ENCODE measurements at regions not wholly inside any gene's neighbourhood (a gene's known extent, or its start where the extent isn't known, plus 50 kb on each side); places are given as distances from the start of the nearest gene placed in this dataset.

DNA sequence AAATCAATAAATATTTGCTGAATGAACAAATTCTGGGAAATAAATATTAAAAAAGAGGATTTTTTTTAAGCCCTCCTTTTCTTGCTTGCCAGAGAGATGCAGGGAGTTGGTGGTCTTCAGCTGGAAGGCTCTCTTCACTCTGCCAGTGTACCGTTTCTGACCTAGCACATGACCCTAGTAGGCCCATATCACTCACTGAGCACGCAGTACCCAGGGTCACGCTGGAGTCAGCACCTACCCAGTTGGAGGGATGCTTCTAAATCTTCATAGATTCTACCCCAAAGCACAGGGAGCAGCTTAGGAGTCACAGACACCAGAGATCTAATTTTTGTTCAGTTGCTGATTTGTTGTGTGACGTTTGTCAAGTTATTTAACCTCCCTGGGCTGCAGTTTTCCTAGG lies 195.4 kb upstream of the TBX3 start:
- Mint-ChIP-seq H3K36me3 (ENCODE audit: low read depth, unreplicated experiment) (no peaks in the 10 kb centered on the region), H3K27ac (ENCODE audit: unreplicated experiment) (no peak overlapping the region), H3K27me3 (ENCODE audit: unreplicated experiment) (peaks cover 5% of the 10 kb centered on the region), H3K4me3 (ENCODE audit: unreplicated experiment) (no peak overlapping the region), H3K9me3 (ENCODE audit: unreplicated experiment) (no peaks in the 10 kb centered on the region), H3K4me1 (ENCODE audit: unreplicated experiment) (no peaks in the 10 kb centered on the region)
- TF ChIP-seq, protein P1, sequence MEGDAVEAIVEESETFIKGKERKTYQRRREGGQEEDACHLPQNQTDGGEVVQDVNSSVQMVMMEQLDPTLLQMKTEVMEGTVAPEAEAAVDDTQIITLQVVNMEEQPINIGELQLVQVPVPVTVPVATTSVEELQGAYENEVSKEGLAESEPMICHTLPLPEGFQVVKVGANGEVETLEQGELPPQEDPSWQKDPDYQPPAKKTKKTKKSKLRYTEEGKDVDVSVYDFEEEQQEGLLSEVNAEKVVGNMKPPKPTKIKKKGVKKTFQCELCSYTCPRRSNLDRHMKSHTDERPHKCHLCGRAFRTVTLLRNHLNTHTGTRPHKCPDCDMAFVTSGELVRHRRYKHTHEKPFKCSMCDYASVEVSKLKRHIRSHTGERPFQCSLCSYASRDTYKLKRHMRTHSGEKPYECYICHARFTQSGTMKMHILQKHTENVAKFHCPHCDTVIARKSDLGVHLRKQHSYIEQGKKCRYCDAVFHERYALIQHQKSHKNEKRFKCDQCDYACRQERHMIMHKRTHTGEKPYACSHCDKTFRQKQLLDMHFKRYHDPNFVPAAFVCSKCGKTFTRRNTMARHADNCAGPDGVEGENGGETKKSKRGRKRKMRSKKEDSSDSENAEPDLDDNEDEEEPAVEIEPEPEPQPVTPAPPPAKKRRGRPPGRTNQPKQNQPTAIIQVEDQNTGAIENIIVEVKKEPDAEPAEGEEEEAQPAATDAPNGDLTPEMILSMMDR (IDR thresholded peaks at IDR 0.05; ENCODE audit: unreplicated experiment): no peak
- DNase-seq (ENCODE audit: low spot score): no peak

DNA sequence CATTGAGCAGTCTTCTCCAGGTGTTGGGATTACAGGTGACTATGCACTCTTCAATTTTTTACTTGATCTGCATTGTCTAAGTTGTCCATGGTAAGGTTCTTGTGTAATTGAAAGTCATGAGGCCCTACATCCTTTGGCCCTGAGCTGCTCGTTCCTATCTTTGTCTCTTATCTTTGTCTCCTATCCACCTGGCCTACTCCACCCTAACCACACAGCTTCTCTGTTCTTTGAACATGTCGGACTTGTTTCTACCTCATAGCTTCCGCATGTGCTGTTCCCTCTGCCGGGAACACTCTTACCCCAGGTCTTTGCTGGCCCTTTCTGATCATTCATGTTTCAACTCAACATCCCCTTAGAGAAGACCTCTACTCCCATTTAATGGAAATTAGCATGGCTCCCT lies 194.8 kb upstream of the TBX3 start:
- H3K4me3 Mint-ChIP-seq (ENCODE audit: unreplicated experiment): no peak overlapping the region
- peaks cover 5% of the 10 kb centered on the region for H3K27me3 Mint-ChIP-seq (ENCODE audit: unreplicated experiment)
- TF ChIP-seq, protein P1 (IDR thresholded peaks at IDR 0.05; ENCODE audit: unreplicated experiment): no peak
- H3K36me3 Mint-ChIP-seq (ENCODE audit: low read depth, unreplicated experiment): no peaks in the 10 kb centered on the region
- H3K4me1 Mint-ChIP-seq (ENCODE audit: unreplicated experiment): no peaks in the 10 kb centered on the region
- H3K9me3 Mint-ChIP-seq (ENCODE audit: unreplicated experiment): no peaks in the 10 kb centered on the region
- no peak overlapping the region for H3K27ac Mint-ChIP-seq (ENCODE audit: unreplicated experiment)
- DNase-seq (ENCODE audit: low spot score): no peak

DNA sequence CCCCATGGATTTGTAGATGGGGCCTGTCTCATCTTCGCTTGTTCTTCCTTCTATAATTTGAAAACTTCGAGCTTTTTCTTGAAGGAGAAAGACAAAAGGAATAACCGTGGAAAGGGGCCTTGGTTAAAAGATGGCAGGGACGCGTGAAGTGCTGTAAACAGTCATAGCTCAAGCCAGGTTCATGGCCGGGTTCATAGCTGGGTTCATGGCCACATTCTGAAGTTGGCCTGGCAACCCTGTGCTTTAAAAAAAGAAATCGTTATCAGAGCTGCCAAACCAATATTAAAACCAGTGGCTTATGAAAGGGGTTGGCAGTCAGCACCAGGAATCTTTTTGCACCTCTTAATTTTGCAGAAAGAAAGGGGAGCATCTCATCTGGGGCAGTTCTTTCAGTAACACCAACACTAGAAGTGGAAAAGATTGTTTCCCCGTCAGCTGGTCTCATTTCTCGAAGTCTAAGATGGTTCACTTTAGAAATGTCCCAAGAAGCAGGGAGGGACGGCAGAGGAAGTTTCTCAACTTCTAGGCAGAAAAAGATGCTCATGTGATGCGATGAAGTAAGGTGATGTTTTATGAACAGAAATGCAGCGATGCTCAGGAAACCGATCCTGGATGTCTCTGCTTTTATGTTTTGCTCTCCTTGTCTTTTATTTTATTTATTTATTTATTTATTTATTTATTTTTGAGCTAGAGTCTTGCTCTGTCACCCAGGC lies 193.1 kb upstream of the TBX3 start:
- Mint-ChIP-seq H3K4me3 (ENCODE audit: unreplicated experiment) (no peak overlapping the region), H3K36me3 (ENCODE audit: low read depth, unreplicated experiment) (no peaks in the 10 kb centered on the region), H3K4me1 (ENCODE audit: unreplicated experiment) (no peaks in the 10 kb centered on the region), H3K9me3 (ENCODE audit: unreplicated experiment) (no peaks in the 10 kb centered on the region), H3K27ac (ENCODE audit: unreplicated experiment) (no peak overlapping the region), H3K27me3 (ENCODE audit: unreplicated experiment) (peaks cover 5% of the 10 kb centered on the region)
- TF ChIP-seq, protein P1 (IDR thresholded peaks at IDR 0.05; ENCODE audit: unreplicated experiment): no peak
- no peak for DNase-seq (ENCODE audit: low spot score)

DNA sequence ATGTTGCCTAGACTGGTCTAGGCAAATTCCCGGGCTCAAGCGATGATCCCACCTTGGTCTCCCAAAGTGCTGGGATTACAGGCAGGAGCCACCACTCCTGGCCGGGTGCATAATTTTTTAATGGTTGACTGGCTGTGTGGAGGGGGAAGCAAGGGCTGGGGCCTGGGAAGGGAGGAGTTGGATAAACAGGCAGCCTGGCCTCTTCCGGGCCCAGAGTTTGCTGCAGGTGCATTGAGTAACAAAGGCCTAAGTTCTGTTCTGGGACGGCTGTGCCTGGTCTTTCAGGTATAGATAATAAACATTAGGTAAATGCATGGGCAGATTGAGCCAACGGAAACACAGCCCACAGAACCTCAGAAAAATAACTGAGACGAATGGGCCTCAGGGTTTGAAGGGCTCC lies 191.3 kb upstream of the TBX3 start:
- Mint-ChIP-seq H3K4me1 (ENCODE audit: unreplicated experiment) (no peaks in the 10 kb centered on the region), H3K27me3 (ENCODE audit: unreplicated experiment) (peaks cover 5% of the 10 kb centered on the region), H3K36me3 (ENCODE audit: low read depth, unreplicated experiment) (no peaks in the 10 kb centered on the region), H3K9me3 (ENCODE audit: unreplicated experiment) (no peaks in the 10 kb centered on the region), H3K27ac (ENCODE audit: unreplicated experiment) (no peak overlapping the region), H3K4me3 (ENCODE audit: unreplicated experiment) (no peak overlapping the region)
- TF ChIP-seq, protein P1 (IDR thresholded peaks at IDR 0.05; ENCODE audit: unreplicated experiment): no peak
- no peak for DNase-seq (ENCODE audit: low spot score)

DNA sequence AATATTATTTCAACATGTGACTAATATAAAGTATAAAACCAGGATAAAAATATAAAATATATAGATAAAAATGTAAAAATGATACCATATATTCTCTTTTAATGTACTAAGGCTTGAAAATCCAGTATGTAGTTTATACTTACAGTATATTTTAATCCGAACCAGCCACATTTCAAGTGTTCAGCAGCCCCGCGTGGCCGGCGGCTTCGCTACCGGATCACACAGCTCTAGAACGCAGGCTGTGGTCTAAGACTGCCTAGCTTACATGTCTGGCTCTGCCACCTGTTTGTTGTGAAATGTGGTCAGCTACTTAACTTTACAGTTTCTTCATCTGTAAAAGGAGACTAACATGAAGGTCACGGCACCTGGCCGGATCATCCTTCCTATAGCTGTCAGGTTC lies 189.7 kb upstream of the TBX3 start:
- Mint-ChIP-seq H3K4me3 (ENCODE audit: unreplicated experiment) (no peak overlapping the region), H3K4me1 (ENCODE audit: unreplicated experiment) (no peaks in the 10 kb centered on the region)

More for the DNA sequence above, 189.7 kb upstream of the TBX3 start:
- Mint-ChIP-seq H3K27me3 (ENCODE audit: unreplicated experiment) (peaks cover 5% of the 10 kb centered on the region), H3K36me3 (ENCODE audit: low read depth, unreplicated experiment) (no peaks in the 10 kb centered on the region), H3K27ac (ENCODE audit: unreplicated experiment) (no peak overlapping the region), H3K9me3 (ENCODE audit: unreplicated experiment) (no peaks in the 10 kb centered on the region)
- TF ChIP-seq, protein P1 (IDR thresholded peaks at IDR 0.05; ENCODE audit: unreplicated experiment): no peak
- DNase-seq (ENCODE audit: low spot score): no peak
